ENCODE measurements at regions not wholly inside any gene's neighbourhood (a gene's known extent, or its start where the extent isn't known, plus 50 kb on each side); places are given as distances from the start of the nearest gene placed in this dataset.

- POLR2A ChIA-PET, result no interaction called here
- Histone ChIP-seq H3K27me3 (ENCODE audit: control insufficient read depth, insufficient read depth, low read length) (no peaks in the 10 kb centered on the region), H3K36me3 (ENCODE audit: control insufficient read depth, insufficient read depth, low read length) (no peaks in the 10 kb centered on the region), H3K9me3 (ENCODE audit: control insufficient read depth, insufficient read depth, low read depth, low read length) (no peaks in the 10 kb centered on the region), H3K4me1 (ENCODE audit: control insufficient read depth, insufficient read depth, low read length) (no peaks in the 10 kb centered on the region), H3K4me3 (ENCODE audit: low read depth in 2 of 2, low read length in 2 of 2) (no peak overlapping the region), H3K27ac (ENCODE audit: low read length) (no peak overlapping the region)
- no peak for DNase-seq (ENCODE audit: low read depth, low spot score)
- no TSS peak for BruUV-seq (replicated peaks)
- intact Hi-C loops (cut with micrococcal nuclease; ENCODE audit: unreplicated experiment) (no loop called here), in situ Hi-C loops (cut with HindIII; ENCODE audit: low pct_unique_long_range_greater_than_20kb, low sequenced_read_pairs) (no loop called here)
- CTCF ChIA-PET, result no interaction called here
- no peak for ATAC-seq
- no peak for TF ChIP-seq SIN3A (IDR thresholded peaks at IDR 0.05; ENCODE audit: borderline replicate concordance, insufficient read depth, low read depth, low read length)
- no peak for TF ChIP-seq REST (IDR thresholded peaks at IDR 0.05; ENCODE audit: insufficient read depth in 1 of 2, low read depth in 2 of 2, low read length in 1 of 2)
- no peak for TF ChIP-seq CTCF (IDR thresholded peaks at IDR 0.05)
- TF ChIP-seq TCF7L2 (IDR thresholded peaks at IDR 0.05; ENCODE audit: low read depth, low read length), result no peak
- no peak for TF ChIP-seq POLR2AphosphoS5 (IDR thresholded peaks at IDR 0.05; ENCODE audit: low read depth, low read length)
Measured at GRCh38 chr9:93869863-93870262, 85.3 kb downstream of the BARX1 start.

DNA sequence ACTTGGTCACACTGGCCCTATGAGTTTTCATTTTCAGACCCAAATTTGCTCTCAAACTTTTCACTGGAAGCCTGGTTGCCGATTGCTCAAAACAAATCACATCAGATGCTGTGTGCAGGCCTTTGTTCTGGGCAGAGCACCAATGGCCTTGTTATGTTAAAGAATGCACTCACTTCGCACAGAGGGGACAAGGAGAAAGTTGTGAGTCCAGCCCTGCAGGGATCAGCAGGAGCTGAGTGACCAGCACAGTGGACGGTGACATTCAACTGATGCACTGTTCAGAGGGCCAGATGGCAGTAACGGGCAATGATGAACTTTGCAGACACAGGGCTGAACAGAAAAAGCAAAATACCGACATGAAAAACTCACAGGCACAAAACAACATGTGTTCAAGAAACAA, 86.1 kb downstream of the BARX1 start:
- ATAC-seq, result no peak
- CTCF ChIA-PET, result no interaction called here
- in situ Hi-C loops (cut with HindIII; ENCODE audit: low pct_unique_long_range_greater_than_20kb, low sequenced_read_pairs), result no loop called here
- Histone ChIP-seq H3K36me3 (ENCODE audit: control insufficient read depth, insufficient read depth, low read length) (no peaks in the 10 kb centered on the region), H3K9me3 (ENCODE audit: control insufficient read depth, insufficient read depth, low read depth, low read length) (no peaks in the 10 kb centered on the region), H3K4me3 (ENCODE audit: low read depth in 2 of 2, low read length in 2 of 2) (no peak overlapping the region), H3K27me3 (ENCODE audit: control insufficient read depth, insufficient read depth, low read length) (no peaks in the 10 kb centered on the region), H3K4me1 (ENCODE audit: control insufficient read depth, insufficient read depth, low read length) (no peaks in the 10 kb centered on the region), H3K27ac (ENCODE audit: low read length) (no peak overlapping the region)
- BruUV-seq (replicated peaks), result no TSS peak
- DNase-seq (ENCODE audit: low read depth, low spot score), result no peak
- intact Hi-C loops (cut with micrococcal nuclease; ENCODE audit: unreplicated experiment), result no loop called here
- POLR2A ChIA-PET, result no interaction called here
- no peak for TF ChIP-seq REST (IDR thresholded peaks at IDR 0.05; ENCODE audit: insufficient read depth in 1 of 2, low read depth in 2 of 2, low read length in 1 of 2)
- no peak for TF ChIP-seq POLR2AphosphoS5 (IDR thresholded peaks at IDR 0.05; ENCODE audit: low read depth, low read length)
- TF ChIP-seq CTCF (IDR thresholded peaks at IDR 0.05), result no peak
- no peak for TF ChIP-seq TCF7L2 (IDR thresholded peaks at IDR 0.05; ENCODE audit: low read depth, low read length)
- no peak for TF ChIP-seq SIN3A (IDR thresholded peaks at IDR 0.05; ENCODE audit: borderline replicate concordance, insufficient read depth, low read depth, low read length)

Measured in Panc1 (cell line).